Peyer's patch (tissue), 4 donors: ENCODE measurements at regions not wholly inside any gene's neighbourhood (a gene's known extent, or its start where the extent isn't known, plus 50 kb on each side); places are given as distances from the start of the nearest gene placed in this dataset.

Experiments
- POLR2A ChIP-seq, 2 donors: fragments of 450-650 bp; IDR thresholded peaks; one replicate each; pipeline ENCODE4 v1.5.1; 2017; ENCODE audit warnings: antibody characterized with exemption in 2 of 2, mild to moderate bottlenecking in 2 of 2, moderate library complexity in 2 of 2
- TF ChIP-seq, protein P1 (sequence below), 6 experiments: fragments of 450-650 bp in 4 of 6; fragments of 200-600 bp in 2 of 6; sonication (generic) in 1 of 6; IDR thresholded peaks; one replicate each; pipeline ENCODE4 v1.5.1; 2017 to 2019; ENCODE audit warnings: antibody characterized with exemption in 6 of 6, mild to moderate bottlenecking in 3 of 6, moderate library complexity in 1 of 6

DNA sequence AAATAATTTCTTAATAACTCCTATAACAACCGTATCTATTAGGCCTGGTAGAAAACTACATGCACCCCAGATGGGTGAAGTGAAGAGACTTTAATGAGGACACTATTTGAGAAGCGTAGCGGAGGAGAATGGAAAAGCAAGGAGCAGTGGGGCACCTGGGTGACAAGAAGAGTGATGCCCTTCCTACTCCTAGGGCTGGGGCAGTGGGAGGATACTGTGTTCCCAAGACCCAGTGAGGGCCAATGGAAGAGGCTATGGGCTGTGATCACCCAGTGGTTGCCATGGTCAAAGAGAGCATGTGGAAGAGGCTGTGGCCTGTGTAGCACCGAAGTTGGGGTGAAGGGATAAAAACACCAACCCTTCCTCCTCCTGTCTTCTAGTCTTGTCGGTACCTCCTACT, 86.5 kb upstream of the SHISA3 start:
- TF ChIP-seq, protein P1, sequence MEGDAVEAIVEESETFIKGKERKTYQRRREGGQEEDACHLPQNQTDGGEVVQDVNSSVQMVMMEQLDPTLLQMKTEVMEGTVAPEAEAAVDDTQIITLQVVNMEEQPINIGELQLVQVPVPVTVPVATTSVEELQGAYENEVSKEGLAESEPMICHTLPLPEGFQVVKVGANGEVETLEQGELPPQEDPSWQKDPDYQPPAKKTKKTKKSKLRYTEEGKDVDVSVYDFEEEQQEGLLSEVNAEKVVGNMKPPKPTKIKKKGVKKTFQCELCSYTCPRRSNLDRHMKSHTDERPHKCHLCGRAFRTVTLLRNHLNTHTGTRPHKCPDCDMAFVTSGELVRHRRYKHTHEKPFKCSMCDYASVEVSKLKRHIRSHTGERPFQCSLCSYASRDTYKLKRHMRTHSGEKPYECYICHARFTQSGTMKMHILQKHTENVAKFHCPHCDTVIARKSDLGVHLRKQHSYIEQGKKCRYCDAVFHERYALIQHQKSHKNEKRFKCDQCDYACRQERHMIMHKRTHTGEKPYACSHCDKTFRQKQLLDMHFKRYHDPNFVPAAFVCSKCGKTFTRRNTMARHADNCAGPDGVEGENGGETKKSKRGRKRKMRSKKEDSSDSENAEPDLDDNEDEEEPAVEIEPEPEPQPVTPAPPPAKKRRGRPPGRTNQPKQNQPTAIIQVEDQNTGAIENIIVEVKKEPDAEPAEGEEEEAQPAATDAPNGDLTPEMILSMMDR (IDR thresholded peaks at IDR 0.05) = no peak
- TF ChIP-seq POLR2A (IDR thresholded peaks at IDR 0.05) = no peak
